ENCODE measurements at regions not wholly inside any gene's neighbourhood (a gene's known extent, or its start where the extent isn't known, plus 50 kb on each side); places are given as distances from the start of the nearest gene placed in this dataset.

GRCh38 chr1:232876506-232877364 lies 71.5 kb downstream of the MAP10 start:
- Histone ChIP-seq H2AFZ (ENCODE audit: low read depth, low read length, poor library complexity, severe bottlenecking) (no peak overlapping the region), H3K9me2 (ENCODE audit: insufficient read depth) (no peaks in the 10 kb centered on the region), H3K79me2 (ENCODE audit: insufficient read depth, low read length) (no peaks in the 10 kb centered on the region), H3K4me3 (replicated peaks in 1 of 2; ENCODE audit: low read depth in 1 of 2, low read length in 2 of 2) (no peak overlapping the region), H3K27me3 (ENCODE audit: insufficient read depth, low read length) (no peaks in the 10 kb centered on the region), H4K20me1 (ENCODE audit: insufficient read depth) (no peaks in the 10 kb centered on the region), H3K27ac (ENCODE audit: low read depth, low read length) (no peak overlapping the region), H3K9ac (ENCODE audit: low read length) (no peak overlapping the region), H3K4me1 (ENCODE audit: control insufficient read depth in 1 of 2, insufficient read depth in 2 of 2, low read length in 2 of 2) (no peaks in the 10 kb centered on the region), H3K4me2 (ENCODE audit: low read length) (no peak overlapping the region), H3K9me3 (ENCODE audit: control insufficient read depth in 1 of 2, insufficient read depth in 1 of 2, low read depth in 1 of 2, low read length in 2 of 2) (no peaks in the 10 kb centered on the region), H3K36me3 (ENCODE audit: control insufficient read depth in 1 of 2, insufficient read depth in 2 of 2, low read length in 2 of 2) (no peaks in the 10 kb centered on the region)
- DNase-seq (ENCODE audit: low read depth, low spot score) (no peak), ATAC-seq (no peak)
- no peak for TF ChIP-seq CTCF (IDR thresholded peaks at IDR 0.05 in 2 of 3, conservative IDR thresholded peaks at IDR 0.05 in 1 of 3; ENCODE audit: borderline replicate concordance in 1 of 3, insufficient read depth in 1 of 3, low read depth in 2 of 3, low read length in 2 of 3)
- ChIA-PET CTCF (no interaction called here), RAD21 (ENCODE audit: low non-redundant PET in 1 of 2, low total read pairs in 2 of 2, uncharacterized antibody in 2 of 2, unreplicated experiment in 2 of 2) (no interaction called here), POLR2A (interaction anchor here (1.2 kb wide), 1 partner anchor 8 kb away, joined by 3 read pairs; no protein-coding TSS in a partner anchor)
- BruUV-seq (replicated peaks): no TSS peak
- intact Hi-C loops (cut with micrococcal nuclease): no loop called here

GRCh38 chr1:232877365-232878028 lies 72.3 kb downstream of the MAP10 start:
- no peaks in the 10 kb centered on the region for H3K36me3 ChIP-seq (ENCODE audit: control insufficient read depth in 1 of 2, insufficient read depth in 2 of 2, low read length in 2 of 2)
- no peak overlapping the region for H3K27ac ChIP-seq (ENCODE audit: low read depth, low read length)
- no peaks in the 10 kb centered on the region for H3K9me3 ChIP-seq (ENCODE audit: control insufficient read depth in 1 of 2, insufficient read depth in 1 of 2, low read depth in 1 of 2, low read length in 2 of 2)
- H3K9ac ChIP-seq (ENCODE audit: low read length): no peak overlapping the region
- POLR2A ChIA-PET: interaction anchor here (1.2 kb wide), 1 partner anchor 9 kb away, joined by 3 read pairs; no protein-coding TSS in a partner anchor
- CTCF ChIA-PET: no interaction called here
- no peaks in the 10 kb centered on the region for H3K79me2 ChIP-seq (ENCODE audit: insufficient read depth, low read length)
- intact Hi-C loops (cut with micrococcal nuclease): no loop called here
- no peak overlapping the region for H2AFZ ChIP-seq (ENCODE audit: low read depth, low read length, poor library complexity, severe bottlenecking)
- H4K20me1 ChIP-seq (ENCODE audit: insufficient read depth): no peaks in the 10 kb centered on the region
- RAD21 ChIA-PET (ENCODE audit: low non-redundant PET in 1 of 2, low total read pairs in 2 of 2, uncharacterized antibody in 2 of 2, unreplicated experiment in 2 of 2): no interaction called here
- no peak overlapping the region for H3K4me2 ChIP-seq (ENCODE audit: low read length)
- no peaks in the 10 kb centered on the region for H3K4me1 ChIP-seq (ENCODE audit: control insufficient read depth in 1 of 2, insufficient read depth in 2 of 2, low read length in 2 of 2)
- BruUV-seq (replicated peaks): no TSS peak
- H3K4me3 ChIP-seq (replicated peaks in 1 of 2; ENCODE audit: low read depth in 1 of 2, low read length in 2 of 2): no peak overlapping the region
- H3K27me3 ChIP-seq (ENCODE audit: insufficient read depth, low read length): no peaks in the 10 kb centered on the region
- ATAC-seq (no peak), DNase-seq (ENCODE audit: low read depth, low spot score) (no peak)
- H3K9me2 ChIP-seq (ENCODE audit: insufficient read depth): no peaks in the 10 kb centered on the region
- TF ChIP-seq EZH2phosphoT487 (IDR thresholded peaks at IDR 0.05; ENCODE audit: borderline replicate concordance): no peak
- TF ChIP-seq POLR2A (IDR thresholded peaks at IDR 0.05; ENCODE audit: borderline replicate concordance, extremely low read depth, insufficient read depth, insufficient read length): no peak
- TF ChIP-seq CEBPB (IDR thresholded peaks at IDR 0.05; ENCODE audit: low read depth): no peak
- TF ChIP-seq ATF3 (IDR thresholded peaks at IDR 0.05): no peak
- TF ChIP-seq YY1 (IDR thresholded peaks at IDR 0.05; ENCODE audit: extremely low read depth, insufficient replicate concordance, low read depth, low read length): no peak
- no peak for TF ChIP-seq SP1 (IDR thresholded peaks at IDR 0.05; ENCODE audit: low read depth)
- no peak for TF ChIP-seq REST (IDR thresholded peaks at IDR 0.05; ENCODE audit: low read depth)
- no peak for TF ChIP-seq CTCF (IDR thresholded peaks at IDR 0.05 in 2 of 3, conservative IDR thresholded peaks at IDR 0.05 in 1 of 3; ENCODE audit: borderline replicate concordance in 1 of 3, insufficient read depth in 1 of 3, low read depth in 2 of 3, low read length in 2 of 3)

Measured in HCT116 (cell line).